HG02759 (cell line): ENCODE measurements at regions not wholly inside any gene's neighbourhood (a gene's known extent, or its start where the extent isn't known, plus 50 kb on each side); places are given as distances from the start of the nearest gene placed in this dataset.
"Not testable (repeated sequence)": the region's sequence is repeated elsewhere in the genome, so short reads cannot be mapped to it uniquely, and the experiment has no call there.

Experiments used
- ATAC-seq: cut with Tn5 transposase; IDR thresholded peaks from one replicate; pipeline ENCODE4 v1.9.1; 2021; ENCODE audit warnings: mild to moderate bottlenecking, moderate library complexity; ENCODE audit not compliant: unreplicated experiment

DNA sequence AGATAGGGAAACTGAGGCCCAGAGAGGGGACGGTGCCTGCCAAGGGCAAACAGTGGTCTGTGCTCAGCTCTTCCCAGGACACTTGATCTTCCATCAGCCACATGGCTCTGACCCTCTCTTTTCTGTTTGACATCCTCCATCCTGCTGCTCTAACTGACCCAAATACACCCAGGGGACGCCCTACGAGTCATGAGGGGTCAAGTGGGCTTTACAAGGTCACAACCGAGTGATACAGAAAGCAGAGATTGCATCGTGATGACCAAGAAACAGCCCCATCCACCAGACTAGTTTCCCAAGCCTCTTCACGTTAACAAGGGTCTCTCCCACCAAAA is 131.2 kb upstream of the UNC5B start:
- no peak for ATAC-seq

- no peak for ATAC-seq
Measured at GRCh38 chr10:71081912-71082311, 130.5 kb upstream of the UNC5B start.

GRCh38 chr10:71082960-71083715 is 129.2 kb upstream of the UNC5B start:
- no peak for ATAC-seq

GRCh38 chr10:71083716-71083975 is 128.7 kb upstream of the UNC5B start:
- no peak for ATAC-seq

DNA sequence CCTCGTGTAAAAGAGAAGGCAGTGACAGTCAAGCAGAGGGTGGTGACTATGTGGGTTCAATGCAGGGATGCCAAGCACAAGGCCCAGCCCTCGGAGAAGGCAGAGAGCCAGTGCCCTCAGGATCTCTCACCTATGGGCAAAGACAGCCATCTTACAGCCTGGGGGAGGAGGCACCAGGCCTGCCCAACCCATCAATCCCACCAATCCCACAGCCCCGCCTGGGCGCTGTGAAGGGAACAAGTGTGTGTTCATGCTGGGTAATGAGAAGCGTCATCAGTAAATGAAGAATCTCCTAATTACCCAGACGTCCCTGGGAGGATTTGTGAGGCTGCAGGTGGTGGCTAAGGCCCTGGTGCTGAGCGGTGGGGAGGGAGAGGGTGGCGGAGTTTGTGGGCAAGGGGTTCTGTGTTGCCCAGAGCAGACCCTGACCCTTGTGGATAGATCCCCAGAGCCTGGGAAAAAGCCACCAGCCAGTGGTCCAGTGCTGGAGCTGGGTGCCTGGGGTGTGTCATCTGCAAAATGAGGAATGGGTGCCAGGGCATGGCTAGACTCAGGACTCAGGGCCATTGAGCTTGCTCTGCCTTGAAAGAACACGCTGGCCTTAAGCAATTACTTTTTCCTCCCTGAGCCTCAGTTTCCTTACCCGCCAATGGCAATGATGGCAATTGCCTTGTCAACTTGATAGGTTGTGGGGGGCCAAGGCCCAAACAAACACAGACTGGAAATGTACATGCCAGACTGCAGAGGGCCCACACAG is 128.1 kb upstream of the UNC5B start:
- ATAC-seq: no peak

DNA sequence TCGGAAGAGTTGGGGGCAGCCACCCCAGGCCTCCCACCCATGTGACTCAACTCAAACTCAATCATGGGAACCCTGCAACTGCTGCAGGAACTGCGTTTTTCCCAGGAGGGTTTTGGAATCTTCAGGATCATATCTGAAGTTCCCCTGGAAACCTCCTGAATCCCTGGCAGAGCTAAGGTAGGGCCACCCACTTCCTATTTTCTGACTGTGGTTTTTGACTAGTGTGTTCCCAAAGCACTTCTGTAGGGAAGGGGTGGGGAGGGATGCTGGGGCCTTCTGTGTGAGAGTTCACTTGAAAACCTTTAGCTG is 127.6 kb upstream of the UNC5B start:
- ATAC-seq: no peak

- ATAC-seq: no peak
Measured at GRCh38 chr10:71085689-71086438, 126.5 kb upstream of the UNC5B start.

DNA sequence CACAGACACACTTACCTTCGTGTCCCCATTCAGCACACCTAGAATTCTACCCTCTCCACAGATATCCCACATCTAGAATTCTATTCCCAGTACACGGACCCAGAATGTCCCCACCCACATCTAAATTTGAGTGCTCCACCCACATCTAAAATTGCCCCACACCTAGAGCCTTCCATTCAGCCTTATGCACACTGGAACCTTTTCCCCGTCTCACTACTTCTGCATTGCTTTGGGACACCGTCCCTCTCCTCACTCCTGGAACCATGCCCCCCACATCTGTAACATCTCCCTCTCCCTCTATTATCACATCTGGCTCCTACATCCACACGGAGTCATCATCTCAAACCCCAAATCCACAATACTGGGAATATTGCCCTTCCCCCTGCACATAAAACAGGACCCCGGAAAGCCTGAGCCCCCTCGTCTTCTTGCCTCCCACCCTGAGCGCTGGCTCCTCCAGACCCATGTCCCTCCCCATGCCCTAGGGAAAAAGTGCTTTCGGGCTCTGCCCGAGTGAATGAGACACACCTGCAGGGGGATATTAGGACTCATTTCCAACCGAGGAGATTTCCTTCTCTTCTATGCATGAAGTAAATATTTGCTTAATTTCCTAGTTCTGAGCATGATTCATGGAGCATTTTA is 125.8 kb upstream of the UNC5B start:
- no peak for ATAC-seq

GRCh38 chr10:71087622-71088021 is 124.7 kb upstream of the UNC5B start:
- no peak for ATAC-seq

- ATAC-seq: no peak
Measured at GRCh38 chr10:71088054-71088453, 124.3 kb upstream of the UNC5B start.

DNA sequence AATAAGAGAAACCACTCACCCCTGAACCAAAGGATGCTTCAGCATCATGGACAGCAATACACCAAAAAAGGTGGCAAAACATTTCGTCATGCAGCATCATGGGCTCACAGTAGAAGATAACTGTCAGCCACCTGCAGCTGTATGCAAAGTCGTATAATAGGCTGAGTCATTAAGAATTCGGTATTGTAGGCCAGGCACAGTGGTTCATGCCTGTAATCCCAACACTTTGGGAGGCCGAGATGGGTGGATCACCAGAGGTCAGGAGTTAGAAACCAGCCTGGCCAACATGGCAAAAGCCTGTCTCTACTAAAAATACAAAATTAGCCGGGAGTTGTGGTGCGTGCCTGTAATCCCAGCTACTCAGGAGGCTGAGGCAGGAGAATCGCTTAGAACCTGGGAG is 123.8 kb upstream of the UNC5B start:
- ATAC-seq: not testable (repeated sequence)

GRCh38 chr10:71089162-71089561 is 123.2 kb upstream of the UNC5B start:
- no peak for ATAC-seq

DNA sequence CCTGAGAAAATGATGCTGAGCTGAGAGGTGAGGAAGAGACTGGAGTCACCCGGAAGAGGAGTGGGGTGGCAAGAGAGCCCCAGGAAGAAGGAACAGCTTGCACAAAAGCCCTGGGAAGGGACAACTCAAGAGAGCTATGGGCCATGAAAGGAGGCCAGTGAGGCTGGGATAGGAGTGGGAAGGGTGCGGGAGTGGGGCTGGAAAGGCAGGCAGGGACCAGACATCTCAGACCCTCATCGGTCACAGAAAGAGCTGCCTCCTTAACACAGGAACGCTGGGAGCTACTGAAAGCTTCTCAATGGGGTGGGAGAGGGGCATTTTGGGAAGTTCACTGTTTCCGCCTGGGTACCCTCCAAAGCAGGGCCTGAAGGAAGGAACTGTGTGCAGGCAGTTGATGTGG is 122.0 kb upstream of the UNC5B start:
- ATAC-seq: no peak

GRCh38 chr10:71090801-71091200 is 121.6 kb upstream of the UNC5B start:
- ATAC-seq: no peak

GRCh38 chr10:71092812-71093401 is 119.5 kb upstream of the UNC5B start:
- no peak for ATAC-seq

DNA sequence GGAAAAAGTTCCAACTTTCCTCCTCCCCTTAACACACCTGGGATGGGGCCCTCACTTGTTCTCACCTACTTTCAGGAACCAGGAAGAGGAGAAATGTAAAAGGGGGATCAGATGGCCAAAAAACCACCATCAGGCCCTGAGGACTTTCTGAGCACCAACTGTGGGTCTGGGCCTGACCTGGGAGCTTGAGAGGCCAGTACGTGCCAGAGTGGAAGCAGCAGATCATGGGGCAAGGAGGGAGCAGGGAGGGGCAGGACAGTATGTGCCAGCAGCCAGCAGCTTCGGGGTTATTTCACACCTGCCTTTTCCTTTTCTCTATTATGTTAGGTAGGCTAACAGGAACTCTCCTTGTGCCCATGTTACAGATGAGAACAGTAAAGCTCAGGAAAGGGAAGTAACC is 118.8 kb upstream of the UNC5B start:
- no peak for ATAC-seq

GRCh38 chr10:71094712-71095390 is 117.5 kb upstream of the UNC5B start:
- no peak for ATAC-seq

GRCh38 chr10:71099731-71100361 is 112.5 kb upstream of the UNC5B start:
- no peak for ATAC-seq

GRCh38 chr10:71103961-71104360 is 108.4 kb upstream of the UNC5B start:
- no peak for ATAC-seq

GRCh38 chr10:71106151-71106550 is 106.2 kb upstream of the UNC5B start:
- not testable (repeated sequence) for ATAC-seq
